ENCODE measurements at regions not wholly inside any gene's neighbourhood (a gene's known extent, or its start where the extent isn't known, plus 50 kb on each side); places are given as distances from the start of the nearest gene placed in this dataset.

- Histone ChIP-seq H3K4me1 (ENCODE audit: low read depth) (peaks cover 9% of the 10 kb centered on the region), H3K27me3 (no peaks in the 10 kb centered on the region), H3K27ac (no peak overlapping the region), H3K36me3 (no peaks in the 10 kb centered on the region), H3K9me3 (ENCODE audit: low read depth) (no peaks in the 10 kb centered on the region), H3K4me3 (no peak overlapping the region)
- TF ChIP-seq, protein P1, sequence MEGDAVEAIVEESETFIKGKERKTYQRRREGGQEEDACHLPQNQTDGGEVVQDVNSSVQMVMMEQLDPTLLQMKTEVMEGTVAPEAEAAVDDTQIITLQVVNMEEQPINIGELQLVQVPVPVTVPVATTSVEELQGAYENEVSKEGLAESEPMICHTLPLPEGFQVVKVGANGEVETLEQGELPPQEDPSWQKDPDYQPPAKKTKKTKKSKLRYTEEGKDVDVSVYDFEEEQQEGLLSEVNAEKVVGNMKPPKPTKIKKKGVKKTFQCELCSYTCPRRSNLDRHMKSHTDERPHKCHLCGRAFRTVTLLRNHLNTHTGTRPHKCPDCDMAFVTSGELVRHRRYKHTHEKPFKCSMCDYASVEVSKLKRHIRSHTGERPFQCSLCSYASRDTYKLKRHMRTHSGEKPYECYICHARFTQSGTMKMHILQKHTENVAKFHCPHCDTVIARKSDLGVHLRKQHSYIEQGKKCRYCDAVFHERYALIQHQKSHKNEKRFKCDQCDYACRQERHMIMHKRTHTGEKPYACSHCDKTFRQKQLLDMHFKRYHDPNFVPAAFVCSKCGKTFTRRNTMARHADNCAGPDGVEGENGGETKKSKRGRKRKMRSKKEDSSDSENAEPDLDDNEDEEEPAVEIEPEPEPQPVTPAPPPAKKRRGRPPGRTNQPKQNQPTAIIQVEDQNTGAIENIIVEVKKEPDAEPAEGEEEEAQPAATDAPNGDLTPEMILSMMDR (IDR thresholded peaks at IDR 0.05; ENCODE audit: low read depth, low read length) = no peak
- DNase-seq (ENCODE audit: low read depth in 1 of 2, low spot score in 1 of 2) = no peak
These were observed 102.4 kb downstream of the ACKR3 start for GRCh38 chr2:236671896-236672562.

- TF ChIP-seq, protein P1 (IDR thresholded peaks at IDR 0.05; ENCODE audit: low read depth, low read length) = no peak
- H3K36me3 ChIP-seq = no peaks in the 10 kb centered on the region
- H3K27ac ChIP-seq = no peak overlapping the region
- H3K4me3 ChIP-seq = no peak overlapping the region
- no peaks in the 10 kb centered on the region for H3K9me3 ChIP-seq (ENCODE audit: low read depth)
- no peak for DNase-seq (ENCODE audit: low read depth in 1 of 2, low spot score in 1 of 2)
- H3K4me1 ChIP-seq (ENCODE audit: low read depth) = peaks cover 9% of the 10 kb centered on the region
- no peaks in the 10 kb centered on the region for H3K27me3 ChIP-seq
These were observed 103.0 kb downstream of the ACKR3 start for GRCh38 chr2:236672606-236673005.

DNA sequence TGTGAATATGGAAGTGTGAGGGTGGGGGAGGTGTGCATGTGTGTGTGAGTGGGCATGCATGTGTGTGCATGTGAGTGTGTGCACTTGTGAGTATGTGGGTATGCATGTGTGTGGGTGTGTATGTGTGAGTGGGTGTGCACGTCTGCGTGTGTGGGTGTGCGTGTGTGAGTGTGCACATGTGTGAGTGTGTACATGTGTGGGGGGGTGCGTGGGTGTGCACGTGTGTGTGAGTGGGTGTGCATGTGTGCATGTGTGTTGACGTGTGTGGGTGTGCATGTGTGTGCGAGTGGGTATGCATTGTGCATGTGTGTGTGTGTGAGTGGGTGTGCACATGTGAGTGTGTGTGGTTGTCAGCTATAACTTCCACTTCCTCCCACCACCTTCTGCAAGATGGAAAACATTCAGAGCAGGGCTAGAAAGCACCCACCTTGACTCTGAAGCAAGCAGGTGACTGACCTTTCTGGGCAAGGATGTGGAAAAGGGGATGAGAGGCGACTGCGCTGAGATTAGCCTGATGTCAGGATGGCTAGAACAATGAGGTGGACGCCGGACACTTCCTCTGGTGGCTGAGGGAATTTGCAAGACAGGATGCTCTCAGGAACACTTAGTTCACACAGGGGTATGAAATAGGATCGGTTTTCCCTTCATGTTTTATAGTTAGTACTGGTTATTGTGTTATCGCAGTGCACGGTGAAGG, 103.6 kb downstream of the ACKR3 start:
- TF ChIP-seq, protein P1 (IDR thresholded peaks at IDR 0.05; ENCODE audit: low read depth, low read length) = no peak
- H3K4me3 ChIP-seq = no peak overlapping the region
- H3K4me1 ChIP-seq (ENCODE audit: low read depth) = peaks cover 4% of the 10 kb centered on the region
- no peaks in the 10 kb centered on the region for H3K36me3 ChIP-seq
- no peak overlapping the region for H3K27ac ChIP-seq
- H3K9me3 ChIP-seq (ENCODE audit: low read depth) = no peaks in the 10 kb centered on the region
- DNase-seq (ENCODE audit: low read depth in 1 of 2, low spot score in 1 of 2) = no peak
- no peaks in the 10 kb centered on the region for H3K27me3 ChIP-seq

DNA sequence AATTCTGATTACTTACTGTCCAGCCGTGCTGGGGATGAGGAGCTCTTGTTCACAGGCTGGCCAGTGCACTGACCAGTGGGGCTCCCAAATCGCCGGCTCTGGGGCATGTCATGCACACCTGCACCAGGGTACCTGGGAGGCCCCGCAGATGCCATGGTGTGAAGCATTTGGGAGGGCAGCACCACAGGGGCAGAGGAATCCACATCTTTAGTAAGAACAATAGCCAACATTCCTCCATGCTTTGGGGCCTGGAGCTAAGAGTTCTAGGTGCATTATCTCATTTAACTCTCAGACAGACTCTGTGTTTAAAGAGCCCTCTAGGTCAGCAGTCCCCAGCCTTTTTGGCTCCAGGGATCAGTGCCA, 104.2 kb downstream of the ACKR3 start:
- Histone ChIP-seq H3K27ac (no peak overlapping the region), H3K4me3 (no peak overlapping the region), H3K27me3 (no peaks in the 10 kb centered on the region), H3K9me3 (ENCODE audit: low read depth) (no peaks in the 10 kb centered on the region), H3K36me3 (no peaks in the 10 kb centered on the region), H3K4me1 (ENCODE audit: low read depth) (no peaks in the 10 kb centered on the region)
- TF ChIP-seq, protein P1 (IDR thresholded peaks at IDR 0.05; ENCODE audit: low read depth, low read length) = no peak
- DNase-seq (ENCODE audit: low read depth in 1 of 2, low spot score in 1 of 2) = no peak

DNA sequence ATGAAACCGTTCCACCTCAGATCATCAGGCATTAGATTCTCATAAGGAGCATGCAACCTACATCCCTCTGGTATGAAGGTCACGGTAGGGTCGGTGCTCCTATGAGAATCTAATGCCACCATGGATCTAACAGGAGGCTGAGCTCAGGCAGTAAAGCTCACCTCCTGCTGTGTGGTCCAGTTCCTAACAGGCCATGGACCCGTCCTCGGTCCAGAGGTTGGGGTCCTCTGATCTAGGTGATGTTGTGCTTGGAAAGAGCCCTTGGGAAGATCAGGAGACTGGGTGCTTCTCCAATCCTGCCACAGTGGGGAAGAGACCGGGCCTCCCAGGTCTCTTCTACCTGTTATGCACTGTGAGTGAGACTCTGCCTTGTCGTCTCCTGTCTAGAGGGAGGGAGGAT, 104.6 kb downstream of the ACKR3 start:
- Histone ChIP-seq H3K4me1 (ENCODE audit: low read depth) (no peaks in the 10 kb centered on the region), H3K36me3 (no peaks in the 10 kb centered on the region), H3K27me3 (no peaks in the 10 kb centered on the region), H3K27ac (no peak overlapping the region), H3K9me3 (ENCODE audit: low read depth) (no peaks in the 10 kb centered on the region), H3K4me3 (no peak overlapping the region)
- TF ChIP-seq, protein P1 (IDR thresholded peaks at IDR 0.05; ENCODE audit: low read depth, low read length) = no peak
- no peak for DNase-seq (ENCODE audit: low read depth in 1 of 2, low spot score in 1 of 2)
